ENCODE measurements at regions not wholly inside any gene's neighbourhood (a gene's known extent, or its start where the extent isn't known, plus 50 kb on each side); places are given as distances from the start of the nearest gene placed in this dataset.
"Not testable (repeated sequence)": the region's sequence is repeated elsewhere in the genome, so short reads cannot be mapped to it uniquely, and the experiment has no call there.

DNA sequence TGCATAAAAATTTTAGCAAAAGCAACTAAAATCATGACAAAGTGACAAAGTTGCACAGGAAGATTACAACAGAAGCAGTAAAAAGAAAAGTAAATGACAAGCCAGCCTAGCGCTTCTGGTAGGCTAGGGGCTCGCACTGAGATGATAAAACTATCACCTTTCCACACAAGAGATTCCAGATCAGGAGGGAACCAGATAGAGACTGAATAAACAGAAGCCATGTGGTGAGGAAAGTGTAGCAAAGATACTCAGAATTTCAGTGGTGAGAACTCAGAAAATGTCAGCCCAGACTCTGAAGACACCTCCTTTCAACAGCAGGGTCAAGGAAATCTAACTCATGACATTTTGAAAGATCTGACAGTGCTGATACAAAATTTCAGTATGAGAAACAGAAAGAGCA is 77.4 kb upstream of the DNAJC10 start:
- no peak for DNase-seq (ENCODE audit: low read depth)

DNA sequence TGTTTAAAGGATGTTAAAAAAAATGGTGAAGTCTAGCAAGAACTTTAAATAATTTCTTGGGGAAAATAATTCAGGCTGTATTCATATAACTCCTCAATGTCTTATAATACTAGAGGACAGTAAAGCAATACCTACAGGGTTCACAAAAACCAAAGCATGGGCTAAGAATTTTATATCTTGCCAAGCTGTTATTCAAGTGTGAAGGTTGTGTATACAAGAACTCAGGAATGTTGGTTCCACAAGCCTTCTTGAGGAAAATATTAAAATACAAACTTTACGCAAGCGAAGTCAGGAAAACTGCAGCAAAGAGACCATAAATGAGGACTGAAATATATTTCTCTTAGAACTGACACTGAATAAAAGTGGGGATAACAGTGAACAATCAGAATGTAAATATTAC is 76.1 kb upstream of the DNAJC10 start:
- DNase-seq (ENCODE audit: low read depth) = no peak

- DNase-seq (ENCODE audit: low read depth) = peak; percentile 13
Observed at GRCh38 chr2:182642328-182642727, 73.7 kb upstream of the DNAJC10 start.

GRCh38 chr2:182646763-182647498 is 69.1 kb upstream of the DNAJC10 start:
- no peak for DNase-seq (ENCODE audit: low read depth)

DNA sequence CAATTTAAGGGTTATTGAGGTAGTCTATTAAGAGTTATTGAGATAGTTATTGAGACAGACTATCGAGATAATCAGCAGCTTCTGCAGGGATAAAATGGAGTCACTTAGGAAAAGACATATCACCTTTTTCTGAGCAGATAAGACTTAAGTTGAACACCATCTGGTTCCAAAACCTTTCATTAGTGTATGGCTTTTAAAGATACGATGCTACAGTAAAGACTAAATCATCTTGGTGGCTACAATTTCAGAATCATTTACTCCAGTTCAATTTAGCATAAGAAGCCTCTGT is 68.6 kb upstream of the DNAJC10 start:
- no peak for DNase-seq (ENCODE audit: low read depth)

DNA sequence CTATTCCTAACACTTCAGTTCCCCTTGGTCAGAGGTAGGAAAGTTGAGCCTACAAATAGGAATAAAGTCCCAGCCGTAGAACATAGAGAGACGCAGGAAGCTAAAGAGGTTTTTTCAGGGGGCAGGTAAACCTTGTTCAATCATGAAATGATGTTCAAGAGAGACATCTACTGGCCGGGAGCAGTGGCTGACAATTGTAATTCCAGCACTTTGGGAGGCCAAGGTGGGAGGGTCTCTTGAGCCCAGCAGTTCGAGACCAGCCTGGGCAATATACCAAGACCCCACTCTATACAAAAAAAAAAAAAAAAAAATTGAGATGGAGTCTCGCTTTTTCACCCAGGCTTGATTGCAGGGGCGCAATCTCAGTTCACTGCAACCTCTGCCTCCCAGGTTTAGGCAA is 66.7 kb upstream of the DNAJC10 start:
- DNase-seq (ENCODE audit: low read depth) = peak; percentile 17

DNA sequence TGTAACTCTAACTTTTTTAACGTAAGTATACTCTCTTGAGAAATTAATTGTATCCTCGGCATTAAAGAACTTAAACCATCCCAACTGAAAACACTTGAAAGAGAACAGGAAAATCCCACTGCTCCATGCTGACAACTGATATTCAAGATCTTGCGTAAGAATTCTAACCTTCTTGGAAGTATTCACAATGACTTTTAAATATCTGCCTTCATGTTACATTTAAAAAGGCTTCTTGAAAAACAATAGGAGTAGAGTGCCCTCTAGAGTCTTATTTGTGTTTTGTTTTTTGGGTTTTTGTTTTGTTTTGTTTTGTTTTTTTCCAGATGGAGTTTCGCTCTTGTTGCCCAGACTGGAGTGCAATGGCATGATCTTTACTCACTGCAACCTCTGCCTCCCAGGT is 65.4 kb upstream of the DNAJC10 start:
- peak; percentile 64 for DNase-seq (ENCODE audit: low read depth)

GRCh38 chr2:182652326-182652725 is 63.7 kb upstream of the DNAJC10 start:
- DNase-seq (ENCODE audit: low read depth) = no peak

DNA sequence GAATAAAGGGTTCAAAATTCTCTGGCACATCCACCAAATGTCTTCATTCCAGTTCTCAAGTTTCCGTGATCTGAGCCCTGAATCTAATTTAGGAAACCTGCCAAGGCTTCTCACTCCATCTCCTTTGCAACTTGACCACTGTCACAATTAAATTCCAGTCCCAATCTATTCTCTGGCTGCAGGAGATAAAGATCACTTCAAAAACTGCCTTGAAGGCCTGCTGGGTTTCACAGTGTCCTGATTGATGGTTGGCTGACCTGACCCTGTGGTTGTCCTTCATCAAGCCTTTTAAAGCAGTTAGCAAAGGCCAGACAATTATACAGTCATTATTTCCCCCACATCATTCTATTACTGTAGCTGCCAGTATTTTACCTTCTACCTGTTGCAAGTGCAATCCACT is 60.3 kb upstream of the DNAJC10 start:
- no peak for DNase-seq (ENCODE audit: low read depth)

- DNase-seq (ENCODE audit: low read depth) = no peak
Observed at GRCh38 chr2:182664212-182664611, 51.8 kb upstream of the DNAJC10 start.

GRCh38 chr2:182665500-182665899 is 50.6 kb upstream of the DNAJC10 start:
- not testable (repeated sequence) for DNase-seq (ENCODE audit: low read depth)

All from fibroblast of the conjunctiva (primary cell).